Fibroblast of lung (primary cell): ENCODE measurements at regions not wholly inside any gene's neighbourhood (a gene's known extent, or its start where the extent isn't known, plus 50 kb on each side); places are given as distances from the start of the nearest gene placed in this dataset.

ENCODE experiments used
- EZH2 ChIP-seq: IDR thresholded peaks from 2 replicates; pipeline ENCODE4 v1.5.1; 2012; ENCODE audit warnings: low read length, control low read depth, mild to moderate bottlenecking; ENCODE audit errors: missing control alignments
- TF ChIP-seq, protein P1 (sequence below), 2 donors: IDR thresholded peaks in 1 of 2; conservative IDR thresholded peaks in 1 of 2; 1 replicate in 1 of 2; 2 replicates in 1 of 2; pipeline ENCODE4 v1.5.1; 2011 to 2012; ENCODE audit warnings: low read length in 2 of 2, control low read depth in 1 of 2, inconsistent platforms in 1 of 2, low read depth in 1 of 2, mild to moderate bottlenecking in 1 of 2

GRCh38 chr1:175814885-175815284, 71.5 kb upstream of the TNR start:
- TF ChIP-seq, protein P1, sequence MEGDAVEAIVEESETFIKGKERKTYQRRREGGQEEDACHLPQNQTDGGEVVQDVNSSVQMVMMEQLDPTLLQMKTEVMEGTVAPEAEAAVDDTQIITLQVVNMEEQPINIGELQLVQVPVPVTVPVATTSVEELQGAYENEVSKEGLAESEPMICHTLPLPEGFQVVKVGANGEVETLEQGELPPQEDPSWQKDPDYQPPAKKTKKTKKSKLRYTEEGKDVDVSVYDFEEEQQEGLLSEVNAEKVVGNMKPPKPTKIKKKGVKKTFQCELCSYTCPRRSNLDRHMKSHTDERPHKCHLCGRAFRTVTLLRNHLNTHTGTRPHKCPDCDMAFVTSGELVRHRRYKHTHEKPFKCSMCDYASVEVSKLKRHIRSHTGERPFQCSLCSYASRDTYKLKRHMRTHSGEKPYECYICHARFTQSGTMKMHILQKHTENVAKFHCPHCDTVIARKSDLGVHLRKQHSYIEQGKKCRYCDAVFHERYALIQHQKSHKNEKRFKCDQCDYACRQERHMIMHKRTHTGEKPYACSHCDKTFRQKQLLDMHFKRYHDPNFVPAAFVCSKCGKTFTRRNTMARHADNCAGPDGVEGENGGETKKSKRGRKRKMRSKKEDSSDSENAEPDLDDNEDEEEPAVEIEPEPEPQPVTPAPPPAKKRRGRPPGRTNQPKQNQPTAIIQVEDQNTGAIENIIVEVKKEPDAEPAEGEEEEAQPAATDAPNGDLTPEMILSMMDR (conservative IDR thresholded peaks at IDR 0.05 in 1 of 2, IDR thresholded peaks at IDR 0.05 in 1 of 2; ENCODE audit: low read depth in 1 of 2, low read length in 2 of 2), result no peak
- TF ChIP-seq EZH2, result no peak
